RWPE2 (cell line): ENCODE measurements at regions not wholly inside any gene's neighbourhood (a gene's known extent, or its start where the extent isn't known, plus 50 kb on each side); places are given as distances from the start of the nearest gene placed in this dataset.

Experiments used
- ATAC-seq: fragments of 200-7000 bp; cut with Tn5 transposase; 3 replicates; pipeline ENCODE4 v1.9.1; 2021; ENCODE audit warnings: low read depth
- DNase-seq: peaks from one replicate; pipeline ENCODE4 v3.0.0-alpha.2; 2020; ENCODE audit warnings: low spot score
- H3K27ac ChIP-seq: fragments of 450-650 bp; 2 replicates; pipeline ENCODE4 v1.5.1; 2017; ENCODE audit warnings: mild to moderate bottlenecking; ENCODE audit not compliant: poor library complexity, severe bottlenecking
- H3K27me3 ChIP-seq: fragments of 250-450 bp; sonication (Bioruptor Pico); 2 replicates; pipeline ENCODE4 v1.5.1; 2021; ENCODE audit warnings: mild to moderate bottlenecking, moderate library complexity; ENCODE audit not compliant: insufficient read depth, poor library complexity, severe bottlenecking
- H3K36me3 ChIP-seq: fragments of 250-450 bp; sonication (Bioruptor Pico); 2 replicates; pipeline ENCODE4 v1.5.1; 2020; ENCODE audit warnings: low read depth, mild to moderate bottlenecking, moderate library complexity
- H3K4me1 ChIP-seq: fragments of 250-450 bp; sonication (Bioruptor Pico); 2 replicates; pipeline ENCODE4 v1.5.1; 2021; ENCODE audit warnings: mild to moderate bottlenecking, moderate library complexity; ENCODE audit not compliant: insufficient read depth, poor library complexity, severe bottlenecking
- H3K4me3 ChIP-seq: fragments of 250-450 bp; sonication (Bioruptor Pico); 2 replicates; pipeline ENCODE4 v1.5.1; 2021; ENCODE audit warnings: mild to moderate bottlenecking, moderate library complexity; ENCODE audit not compliant: severe bottlenecking
- H3K9me3 ChIP-seq: fragments of 250-450 bp; sonication (Bioruptor Pico); 2 replicates; pipeline ENCODE4 v1.5.1; 2021; ENCODE audit warnings: mild to moderate bottlenecking, moderate library complexity; ENCODE audit not compliant: severe bottlenecking
- TF ChIP-seq, protein P1 (sequence below): fragments of 450-650 bp; IDR thresholded peaks from one replicate; pipeline ENCODE4 v1.5.1; 2017; ENCODE audit warnings: mild to moderate bottlenecking, moderate library complexity; ENCODE audit not compliant: poor library complexity, severe bottlenecking

GRCh38 chr11:92308366-92308765 lies 83.7 kb downstream of the FAT3 start:
- Histone ChIP-seq H3K36me3 (no peaks in the 10 kb centered on the region), H3K4me3 (no peak overlapping the region), H3K4me1 (peaks cover 12% of the 10 kb centered on the region), H3K27ac (no peak overlapping the region), H3K27me3 (no peaks in the 10 kb centered on the region), H3K9me3 (peaks cover 3% of the 10 kb centered on the region)
- DNase-seq (no peak), ATAC-seq (no peak)
- TF ChIP-seq, protein P1, sequence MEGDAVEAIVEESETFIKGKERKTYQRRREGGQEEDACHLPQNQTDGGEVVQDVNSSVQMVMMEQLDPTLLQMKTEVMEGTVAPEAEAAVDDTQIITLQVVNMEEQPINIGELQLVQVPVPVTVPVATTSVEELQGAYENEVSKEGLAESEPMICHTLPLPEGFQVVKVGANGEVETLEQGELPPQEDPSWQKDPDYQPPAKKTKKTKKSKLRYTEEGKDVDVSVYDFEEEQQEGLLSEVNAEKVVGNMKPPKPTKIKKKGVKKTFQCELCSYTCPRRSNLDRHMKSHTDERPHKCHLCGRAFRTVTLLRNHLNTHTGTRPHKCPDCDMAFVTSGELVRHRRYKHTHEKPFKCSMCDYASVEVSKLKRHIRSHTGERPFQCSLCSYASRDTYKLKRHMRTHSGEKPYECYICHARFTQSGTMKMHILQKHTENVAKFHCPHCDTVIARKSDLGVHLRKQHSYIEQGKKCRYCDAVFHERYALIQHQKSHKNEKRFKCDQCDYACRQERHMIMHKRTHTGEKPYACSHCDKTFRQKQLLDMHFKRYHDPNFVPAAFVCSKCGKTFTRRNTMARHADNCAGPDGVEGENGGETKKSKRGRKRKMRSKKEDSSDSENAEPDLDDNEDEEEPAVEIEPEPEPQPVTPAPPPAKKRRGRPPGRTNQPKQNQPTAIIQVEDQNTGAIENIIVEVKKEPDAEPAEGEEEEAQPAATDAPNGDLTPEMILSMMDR, result no peak

GRCh38 chr11:92311616-92312449 lies 87.2 kb downstream of the FAT3 start:
- Histone ChIP-seq H3K4me3 (no peak overlapping the region), H3K4me1 (peaks cover 11% of the 10 kb centered on the region), H3K27me3 (no peaks in the 10 kb centered on the region), H3K27ac (no peak overlapping the region), H3K9me3 (peaks cover 3% of the 10 kb centered on the region), H3K36me3 (no peaks in the 10 kb centered on the region)
- TF ChIP-seq, protein P1, result no peak
- ATAC-seq (no peak), DNase-seq (no peak)

- DNase-seq, result no peak
- Histone ChIP-seq H3K27ac (no peak overlapping the region), H3K4me3 (no peak overlapping the region), H3K27me3 (no peaks in the 10 kb centered on the region), H3K9me3 (peaks cover 3% of the 10 kb centered on the region), H3K4me1 (no peaks in the 10 kb centered on the region), H3K36me3 (no peaks in the 10 kb centered on the region)
- TF ChIP-seq, protein P1, result no peak
- ATAC-seq, result no peak
Observed at GRCh38 chr11:92313784-92314183, 89.2 kb downstream of the FAT3 start.

DNA sequence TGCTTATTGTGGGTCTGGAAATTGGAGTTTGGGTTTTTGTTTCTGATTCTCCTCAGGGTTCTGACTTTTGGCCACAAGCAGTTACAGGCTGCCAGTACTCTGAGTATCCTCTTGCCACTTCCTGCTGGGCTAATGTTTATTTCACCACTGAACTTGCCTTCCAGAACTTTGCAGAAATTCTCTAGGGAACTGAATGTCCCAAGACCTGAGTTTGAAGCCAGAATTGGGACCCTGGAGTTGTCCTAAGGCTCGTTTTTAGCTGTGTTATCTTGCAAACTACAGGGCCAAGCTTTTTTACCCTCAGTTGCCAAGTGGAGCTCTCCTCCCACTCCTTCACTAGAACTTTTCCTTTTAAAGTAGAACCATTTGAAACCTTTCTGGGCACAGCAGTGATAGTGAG lies 89.9 kb downstream of the FAT3 start:
- no peaks in the 10 kb centered on the region for H3K27me3 ChIP-seq
- H3K9me3 ChIP-seq, result peaks cover 3% of the 10 kb centered on the region
- no peak overlapping the region for H3K27ac ChIP-seq
- TF ChIP-seq, protein P1, result no peak
- no peak overlapping the region for H3K4me3 ChIP-seq
- DNase-seq, result no peak
- ATAC-seq, result no peak
- H3K4me1 ChIP-seq, result no peaks in the 10 kb centered on the region
- no peaks in the 10 kb centered on the region for H3K36me3 ChIP-seq
